WERI-Rb-1 (cell line): ENCODE measurements at regions not wholly inside any gene's neighbourhood (a gene's known extent, or its start where the extent isn't known, plus 50 kb on each side); places are given as distances from the start of the nearest gene placed in this dataset.

Experiments used
- DNase-seq: peaks from one replicate; pipeline ENCODE4 v3.0.0-alpha.2; 2020
- H3K27ac ChIP-seq: fragments of 250-450 bp; sonication (Bioruptor Pico); 2 replicates; pipeline ENCODE4 v1.5.1; 2020; ENCODE audit warnings: mild to moderate bottlenecking, moderate library complexity
- H3K27me3 ChIP-seq: fragments of 250-450 bp; sonication (Bioruptor Pico); 2 replicates; pipeline ENCODE4 v1.5.1; 2021; ENCODE audit warnings: mild to moderate bottlenecking, low read depth, moderate library complexity; ENCODE audit not compliant: insufficient read depth, severe bottlenecking
- H3K36me3 ChIP-seq: fragments of 250-450 bp; sonication (Bioruptor Pico); 2 replicates; pipeline ENCODE4 v1.5.1; 2020; ENCODE audit warnings: mild to moderate bottlenecking, moderate library complexity
- H3K4me3 ChIP-seq: 2 replicates; pipeline ENCODE4 v1.5.1; 2011; ENCODE audit warnings: low read depth, mild to moderate bottlenecking, control low read depth, low read length
- H3K9me3 ChIP-seq: fragments of 250-450 bp; sonication (Bioruptor Pico); 2 replicates; pipeline ENCODE4 v1.5.1; 2021; ENCODE audit warnings: mild to moderate bottlenecking, moderate library complexity; ENCODE audit not compliant: severe bottlenecking
- CTCF ChIP-seq: IDR thresholded peaks from 2 replicates; pipeline ENCODE4 v1.5.1; 2011; ENCODE audit warnings: low read depth, mild to moderate bottlenecking, control low read depth, inconsistent platforms, low read length

- H3K27ac ChIP-seq: no peak overlapping the region
These were observed 2197.7 kb downstream of the ARAP2 start for GRCh38 chr4:34046580-34046979.

GRCh38 chr4:34047363-34047762, 2197.0 kb downstream of the ARAP2 start:
- no peak overlapping the region for H3K27ac ChIP-seq

More at GRCh38 chr4:34046580-34046979, 2197.7 kb downstream of the ARAP2 start:
- Histone ChIP-seq H3K4me3 (no peak overlapping the region), H3K27me3 (no peaks in the 10 kb centered on the region), H3K9me3 (no peaks in the 10 kb centered on the region), H3K36me3 (no peaks in the 10 kb centered on the region)
- DNase-seq: no peak
- no peak for TF ChIP-seq CTCF

GRCh38 chr4:34066126-34066525, 2178.2 kb downstream of the ARAP2 start:
- Histone ChIP-seq H3K27me3 (no peaks in the 10 kb centered on the region), H3K4me3 (no peak overlapping the region), H3K27ac (no peak overlapping the region), H3K36me3 (no peaks in the 10 kb centered on the region), H3K9me3 (no peaks in the 10 kb centered on the region)
- TF ChIP-seq CTCF: no peak
- no peak for DNase-seq

More at GRCh38 chr4:34047363-34047762, 2197.0 kb downstream of the ARAP2 start:
- no peak for DNase-seq
- no peak for TF ChIP-seq CTCF
- no peak overlapping the region for H3K4me3 ChIP-seq
- no peaks in the 10 kb centered on the region for H3K27me3 ChIP-seq
- H3K9me3 ChIP-seq: no peaks in the 10 kb centered on the region
- no peaks in the 10 kb centered on the region for H3K36me3 ChIP-seq

- H3K4me3 ChIP-seq: no peak overlapping the region
- no peak overlapping the region for H3K27ac ChIP-seq
- TF ChIP-seq CTCF: no peak
- DNase-seq: no peak
- no peaks in the 10 kb centered on the region for H3K9me3 ChIP-seq
- H3K27me3 ChIP-seq: no peaks in the 10 kb centered on the region
- no peaks in the 10 kb centered on the region for H3K36me3 ChIP-seq
These were observed 2152.9 kb downstream of the ARAP2 start for GRCh38 chr4:34091451-34091850.

GRCh38 chr4:34094114-34094513, 2150.2 kb downstream of the ARAP2 start:
- H3K36me3 ChIP-seq: no peaks in the 10 kb centered on the region
- H3K9me3 ChIP-seq: no peaks in the 10 kb centered on the region

More at GRCh38 chr4:34094114-34094513, 2150.2 kb downstream of the ARAP2 start:
- no peak for TF ChIP-seq CTCF
- Histone ChIP-seq H3K4me3 (no peak overlapping the region), H3K27ac (no peak overlapping the region), H3K27me3 (no peaks in the 10 kb centered on the region)
- no peak for DNase-seq
